NCI-H2227 (cell line): ENCODE measurements at regions not wholly inside any gene's neighbourhood (a gene's known extent, or its start where the extent isn't known, plus 50 kb on each side); places are given as distances from the start of the nearest gene placed in this dataset.
"Not testable (repeated sequence)": the region's sequence is repeated elsewhere in the genome, so short reads cannot be mapped to it uniquely, and the experiment has no call there.

Source experiments
- DNase-seq: peaks from one replicate; lab custom pipeline; 2025; ENCODE audit not compliant: unreplicated experiment; lab: John Stamatoyannopoulos, UW

- no peak for DNase-seq
Measured at GRCh38 chr1:168490306-168490705, 53.5 kb downstream of the XCL2 start.

GRCh38 chr1:168488138-168488537 lies 55.7 kb downstream of the XCL2 start:
- no peak for DNase-seq

- DNase-seq = not testable (repeated sequence)
Measured at GRCh38 chr1:168486820-168487219, 57.0 kb downstream of the XCL2 start.

- DNase-seq = no peak
Measured at GRCh38 chr1:168485048-168485447, 58.7 kb downstream of the XCL2 start.

- no peak for DNase-seq
Measured at GRCh38 chr1:168484083-168484482, 59.7 kb downstream of the XCL2 start.

- no peak for DNase-seq
Measured at GRCh38 chr1:168483539-168483938, 60.3 kb downstream of the XCL2 start.

GRCh38 chr1:168482106-168482505 lies 61.7 kb downstream of the XCL2 start:
- no peak for DNase-seq

- no peak for DNase-seq
Measured at GRCh38 chr1:168481586-168481985, 62.2 kb downstream of the XCL2 start.

- no peak for DNase-seq
Measured at GRCh38 chr1:168480997-168481396, 62.8 kb downstream of the XCL2 start.

GRCh38 chr1:168477792-168478191 lies 66.0 kb downstream of the XCL2 start:
- DNase-seq = no peak

- DNase-seq = no peak
Measured at GRCh38 chr1:168476588-168477385, 67.0 kb downstream of the XCL2 start.

- DNase-seq = no peak
Measured at GRCh38 chr1:168474322-168474721, 69.5 kb downstream of the XCL2 start.

- no peak for DNase-seq
Measured at GRCh38 chr1:168473126-168473525, 70.7 kb downstream of the XCL2 start.

GRCh38 chr1:168472223-168472622 lies 71.6 kb downstream of the XCL2 start:
- no peak for DNase-seq

- no peak for DNase-seq
Measured at GRCh38 chr1:168470901-168471431, 72.8 kb downstream of the XCL2 start.

GRCh38 chr1:168469690-168470089 lies 74.1 kb downstream of the XCL2 start:
- no peak for DNase-seq

GRCh38 chr1:168468822-168469221 lies 75.0 kb downstream of the XCL2 start:
- no peak for DNase-seq

- DNase-seq = no peak
Measured at GRCh38 chr1:168468042-168468809, 75.6 kb downstream of the XCL2 start.

GRCh38 chr1:168467452-168467851 lies 76.3 kb downstream of the XCL2 start:
- DNase-seq = no peak

GRCh38 chr1:168466714-168467131 lies 77.1 kb downstream of the XCL2 start:
- no peak for DNase-seq

- DNase-seq = peak; percentile 93
Measured at GRCh38 chr1:168466092-168466713, 77.6 kb downstream of the XCL2 start.

- DNase-seq = not testable (repeated sequence)
Measured at GRCh38 chr1:168461108-168461507, 82.7 kb downstream of the XCL2 start.
